ENCODE measurements at regions not wholly inside any gene's neighbourhood (a gene's known extent, or its start where the extent isn't known, plus 50 kb on each side); places are given as distances from the start of the nearest gene placed in this dataset.

- TF ChIP-seq POLR2A (IDR thresholded peaks at IDR 0.05) = no peak
- TF ChIP-seq, protein P1, sequence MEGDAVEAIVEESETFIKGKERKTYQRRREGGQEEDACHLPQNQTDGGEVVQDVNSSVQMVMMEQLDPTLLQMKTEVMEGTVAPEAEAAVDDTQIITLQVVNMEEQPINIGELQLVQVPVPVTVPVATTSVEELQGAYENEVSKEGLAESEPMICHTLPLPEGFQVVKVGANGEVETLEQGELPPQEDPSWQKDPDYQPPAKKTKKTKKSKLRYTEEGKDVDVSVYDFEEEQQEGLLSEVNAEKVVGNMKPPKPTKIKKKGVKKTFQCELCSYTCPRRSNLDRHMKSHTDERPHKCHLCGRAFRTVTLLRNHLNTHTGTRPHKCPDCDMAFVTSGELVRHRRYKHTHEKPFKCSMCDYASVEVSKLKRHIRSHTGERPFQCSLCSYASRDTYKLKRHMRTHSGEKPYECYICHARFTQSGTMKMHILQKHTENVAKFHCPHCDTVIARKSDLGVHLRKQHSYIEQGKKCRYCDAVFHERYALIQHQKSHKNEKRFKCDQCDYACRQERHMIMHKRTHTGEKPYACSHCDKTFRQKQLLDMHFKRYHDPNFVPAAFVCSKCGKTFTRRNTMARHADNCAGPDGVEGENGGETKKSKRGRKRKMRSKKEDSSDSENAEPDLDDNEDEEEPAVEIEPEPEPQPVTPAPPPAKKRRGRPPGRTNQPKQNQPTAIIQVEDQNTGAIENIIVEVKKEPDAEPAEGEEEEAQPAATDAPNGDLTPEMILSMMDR (IDR thresholded peaks at IDR 0.05) = no peak
- no peak for TF ChIP-seq POLR2AphosphoS5 (IDR thresholded peaks at IDR 0.05)
Observed at GRCh38 chr14:58783792-58784511, 146.2 kb downstream of the DACT1 start.

Measured in prostate gland (tissue), 2 donors.